Kidney tubule cell (primary cell): ENCODE measurements at regions not wholly inside any gene's neighbourhood (a gene's known extent, or its start where the extent isn't known, plus 50 kb on each side); places are given as distances from the start of the nearest gene placed in this dataset.

Experiments
- DNase-seq: peaks from one replicate; pipeline ENCODE4 v3.0.0-alpha.2; 2018; ENCODE audit warnings: low spot score

- DNase-seq = no peak
Observed at GRCh38 chr4:30783751-30784150, 63.6 kb downstream of the PCDH7 start.

- no peak for DNase-seq
Observed at GRCh38 chr4:30789219-30789671, 69.1 kb downstream of the PCDH7 start.

GRCh38 chr4:30790123-30790522 is 70.0 kb downstream of the PCDH7 start:
- no peak for DNase-seq

- no peak for DNase-seq
Observed at GRCh38 chr4:30790998-30791397, 70.8 kb downstream of the PCDH7 start.

- DNase-seq = no peak
Observed at GRCh38 chr4:30792601-30793000, 72.4 kb downstream of the PCDH7 start.

- no peak for DNase-seq
Observed at GRCh38 chr4:30801876-30802275, 81.7 kb downstream of the PCDH7 start.

GRCh38 chr4:30802622-30803323 is 82.6 kb downstream of the PCDH7 start:
- no peak for DNase-seq

GRCh38 chr4:30808276-30808675 is 88.1 kb downstream of the PCDH7 start:
- DNase-seq = no peak

- no peak for DNase-seq
Observed at GRCh38 chr4:30811296-30811695, 91.1 kb downstream of the PCDH7 start.

- no peak for DNase-seq
Observed at GRCh38 chr4:30815685-30816084, 95.5 kb downstream of the PCDH7 start.

GRCh38 chr4:30817447-30817846 is 97.3 kb downstream of the PCDH7 start:
- DNase-seq = no peak

GRCh38 chr4:30818541-30818940 is 98.4 kb downstream of the PCDH7 start:
- no peak for DNase-seq

- DNase-seq = no peak
Observed at GRCh38 chr4:30821275-30821674, 101.1 kb downstream of the PCDH7 start.

- DNase-seq = peak; percentile 55
Observed at GRCh38 chr4:30821859-30822612, 101.9 kb downstream of the PCDH7 start.

- DNase-seq = no peak
Observed at GRCh38 chr4:30822911-30823551, 102.9 kb downstream of the PCDH7 start.

- DNase-seq = peak; percentile 12
Observed at GRCh38 chr4:30825008-30825770, 105.0 kb downstream of the PCDH7 start.

GRCh38 chr4:30828264-30828926 is 108.2 kb downstream of the PCDH7 start:
- DNase-seq = peak; percentile 6

- DNase-seq = peak; percentile 38
Observed at GRCh38 chr4:30832639-30833038, 112.5 kb downstream of the PCDH7 start.

- no peak for DNase-seq
Observed at GRCh38 chr4:30833206-30833605, 113.0 kb downstream of the PCDH7 start.

- no peak for DNase-seq
Observed at GRCh38 chr4:30835044-30835443, 114.9 kb downstream of the PCDH7 start.

GRCh38 chr4:30836231-30836630 is 116.1 kb downstream of the PCDH7 start:
- DNase-seq = no peak

- DNase-seq = peak; percentile 65
Observed at GRCh38 chr4:30837131-30837539, 117.0 kb downstream of the PCDH7 start.
